ENCODE measurements at regions not wholly inside any gene's neighbourhood (a gene's known extent, or its start where the extent isn't known, plus 50 kb on each side); places are given as distances from the start of the nearest gene placed in this dataset.

DNA sequence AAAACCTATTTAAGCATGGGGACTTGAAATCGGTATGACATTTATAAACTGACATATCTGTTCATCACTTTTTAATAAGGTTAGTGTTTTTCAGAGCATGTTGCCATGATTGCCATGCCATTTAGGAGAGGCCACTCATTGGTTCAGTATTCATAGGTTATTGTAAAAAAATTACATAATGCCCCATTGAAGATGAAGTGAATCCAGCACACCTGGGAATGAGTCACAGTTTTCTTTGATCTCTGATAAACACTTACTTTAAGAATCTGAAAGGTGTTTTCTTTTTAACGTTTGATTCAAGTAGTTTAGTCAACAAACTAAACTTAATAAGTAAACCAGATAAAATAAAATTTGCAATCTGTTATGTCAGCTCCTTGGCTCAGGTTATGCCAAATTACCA lies 278.3 kb downstream of the ARL4A start:
- TF ChIP-seq CREB1 (IDR thresholded peaks at IDR 0.05; ENCODE audit: low read depth) (no peak), RAD21 (IDR thresholded peaks at IDR 0.05; ENCODE audit: low read depth) (no peak), TAF1 (IDR thresholded peaks at IDR 0.05; ENCODE audit: low read depth) (no peak), CEBPB (IDR thresholded peaks at IDR 0.05) (no peak), NFIC (IDR thresholded peaks at IDR 0.05) (no peak), FOXM1 (IDR thresholded peaks at IDR 0.05; ENCODE audit: borderline replicate concordance, low read depth) (no peak), EP300 (IDR thresholded peaks at IDR 0.05; ENCODE audit: borderline replicate concordance) (no peak), ZBTB7A (IDR thresholded peaks at IDR 0.05; ENCODE audit: low read depth) (no peak), TEAD4 (IDR thresholded peaks at IDR 0.05) (no peak), YY1 (IDR thresholded peaks at IDR 0.05; ENCODE audit: low read depth) (no peak), EGR1 (IDR thresholded peaks at IDR 0.05) (no peak), TCF12 (IDR thresholded peaks at IDR 0.05; ENCODE audit: low read depth) (no peak)
- TF ChIP-seq, protein P1, sequence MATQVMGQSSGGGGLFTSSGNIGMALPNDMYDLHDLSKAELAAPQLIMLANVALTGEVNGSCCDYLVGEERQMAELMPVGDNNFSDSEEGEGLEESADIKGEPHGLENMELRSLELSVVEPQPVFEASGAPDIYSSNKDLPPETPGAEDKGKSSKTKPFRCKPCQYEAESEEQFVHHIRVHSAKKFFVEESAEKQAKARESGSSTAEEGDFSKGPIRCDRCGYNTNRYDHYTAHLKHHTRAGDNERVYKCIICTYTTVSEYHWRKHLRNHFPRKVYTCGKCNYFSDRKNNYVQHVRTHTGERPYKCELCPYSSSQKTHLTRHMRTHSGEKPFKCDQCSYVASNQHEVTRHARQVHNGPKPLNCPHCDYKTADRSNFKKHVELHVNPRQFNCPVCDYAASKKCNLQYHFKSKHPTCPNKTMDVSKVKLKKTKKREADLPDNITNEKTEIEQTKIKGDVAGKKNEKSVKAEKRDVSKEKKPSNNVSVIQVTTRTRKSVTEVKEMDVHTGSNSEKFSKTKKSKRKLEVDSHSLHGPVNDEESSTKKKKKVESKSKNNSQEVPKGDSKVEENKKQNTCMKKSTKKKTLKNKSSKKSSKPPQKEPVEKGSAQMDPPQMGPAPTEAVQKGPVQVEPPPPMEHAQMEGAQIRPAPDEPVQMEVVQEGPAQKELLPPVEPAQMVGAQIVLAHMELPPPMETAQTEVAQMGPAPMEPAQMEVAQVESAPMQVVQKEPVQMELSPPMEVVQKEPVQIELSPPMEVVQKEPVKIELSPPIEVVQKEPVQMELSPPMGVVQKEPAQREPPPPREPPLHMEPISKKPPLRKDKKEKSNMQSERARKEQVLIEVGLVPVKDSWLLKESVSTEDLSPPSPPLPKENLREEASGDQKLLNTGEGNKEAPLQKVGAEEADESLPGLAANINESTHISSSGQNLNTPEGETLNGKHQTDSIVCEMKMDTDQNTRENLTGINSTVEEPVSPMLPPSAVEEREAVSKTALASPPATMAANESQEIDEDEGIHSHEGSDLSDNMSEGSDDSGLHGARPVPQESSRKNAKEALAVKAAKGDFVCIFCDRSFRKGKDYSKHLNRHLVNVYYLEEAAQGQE (IDR thresholded peaks at IDR 0.05; ENCODE audit: low read depth) = no peak
- TF ChIP-seq, protein P2, sequence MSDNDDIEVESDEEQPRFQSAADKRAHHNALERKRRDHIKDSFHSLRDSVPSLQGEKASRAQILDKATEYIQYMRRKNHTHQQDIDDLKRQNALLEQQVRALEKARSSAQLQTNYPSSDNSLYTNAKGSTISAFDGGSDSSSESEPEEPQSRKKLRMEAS (IDR thresholded peaks at IDR 0.05) = no peak
- TF ChIP-seq, protein P3, sequence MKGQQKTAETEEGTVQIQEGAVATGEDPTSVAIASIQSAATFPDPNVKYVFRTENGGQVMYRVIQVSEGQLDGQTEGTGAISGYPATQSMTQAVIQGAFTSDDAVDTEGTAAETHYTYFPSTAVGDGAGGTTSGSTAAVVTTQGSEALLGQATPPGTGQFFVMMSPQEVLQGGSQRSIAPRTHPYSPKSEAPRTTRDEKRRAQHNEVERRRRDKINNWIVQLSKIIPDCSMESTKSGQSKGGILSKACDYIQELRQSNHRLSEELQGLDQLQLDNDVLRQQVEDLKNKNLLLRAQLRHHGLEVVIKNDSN (IDR thresholded peaks at IDR 0.05) = no peak

DNA sequence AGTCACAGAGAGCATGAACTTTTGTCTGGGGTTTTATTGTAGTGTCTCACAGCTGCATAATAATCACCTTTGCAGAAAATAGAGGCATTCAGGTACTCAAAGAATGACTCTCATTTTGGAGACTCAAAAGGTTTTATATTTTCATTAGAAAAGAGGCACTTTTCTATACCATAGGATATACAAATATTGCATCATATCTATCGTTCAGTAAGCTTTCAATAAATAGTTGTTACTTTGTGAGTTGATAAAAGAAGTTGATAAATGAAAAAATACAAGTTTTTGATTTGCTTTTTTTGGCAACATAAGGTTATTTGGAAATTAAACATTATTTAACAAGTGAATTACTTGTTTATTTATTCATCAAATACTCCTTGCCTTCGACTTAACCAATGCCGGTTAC lies 279.9 kb downstream of the ARL4A start:
- TF ChIP-seq YY1 (IDR thresholded peaks at IDR 0.05; ENCODE audit: low read depth) (no peak), CREB1 (IDR thresholded peaks at IDR 0.05; ENCODE audit: low read depth) (no peak), EGR1 (IDR thresholded peaks at IDR 0.05) (no peak), RAD21 (IDR thresholded peaks at IDR 0.05; ENCODE audit: low read depth) (no peak), FOXM1 (IDR thresholded peaks at IDR 0.05; ENCODE audit: borderline replicate concordance, low read depth) (no peak), TAF1 (IDR thresholded peaks at IDR 0.05; ENCODE audit: low read depth) (no peak), EP300 (IDR thresholded peaks at IDR 0.05; ENCODE audit: borderline replicate concordance) (no peak), NFIC (IDR thresholded peaks at IDR 0.05) (no peak), CEBPB (IDR thresholded peaks at IDR 0.05) (no peak), TEAD4 (IDR thresholded peaks at IDR 0.05) (no peak), ZBTB7A (IDR thresholded peaks at IDR 0.05; ENCODE audit: low read depth) (no peak), TCF12 (IDR thresholded peaks at IDR 0.05; ENCODE audit: low read depth) (no peak)
- TF ChIP-seq, protein P1 (IDR thresholded peaks at IDR 0.05; ENCODE audit: low read depth) = no peak
- TF ChIP-seq, protein P3 (IDR thresholded peaks at IDR 0.05) = no peak
- TF ChIP-seq, protein P2 (IDR thresholded peaks at IDR 0.05) = no peak

DNA sequence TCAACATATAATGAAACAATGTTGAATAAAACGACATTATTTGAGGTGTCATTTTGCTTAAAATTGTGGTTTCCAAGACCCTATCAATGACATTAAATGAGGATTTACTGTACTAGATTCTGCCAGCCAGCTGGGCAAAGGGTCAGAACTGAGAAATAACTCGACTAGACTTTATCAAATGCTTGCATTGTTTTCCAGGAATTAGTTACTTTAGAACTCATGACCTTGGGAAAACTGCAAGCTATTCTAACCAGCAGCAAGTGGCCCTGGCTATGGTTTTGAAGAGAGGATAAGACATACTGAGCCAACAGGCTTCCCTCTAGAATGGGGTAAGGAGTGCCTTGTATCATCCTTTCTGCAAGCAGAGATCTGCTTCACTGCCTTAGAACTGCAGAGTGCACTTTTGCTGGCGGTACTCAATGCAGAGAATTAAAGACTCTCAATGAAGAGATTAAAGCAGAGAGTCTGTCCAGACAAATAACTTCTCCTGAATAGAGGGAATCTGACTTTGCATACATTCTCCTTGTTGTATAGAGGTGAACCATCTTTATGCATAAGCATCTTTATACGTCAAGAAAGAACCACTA lies 281.5 kb downstream of the ARL4A start:
- TF ChIP-seq, protein P1 (IDR thresholded peaks at IDR 0.05; ENCODE audit: low read depth) = no peak
- TF ChIP-seq FOXM1 (IDR thresholded peaks at IDR 0.05; ENCODE audit: borderline replicate concordance, low read depth) (no peak), EGR1 (IDR thresholded peaks at IDR 0.05) (no peak), CEBPB (IDR thresholded peaks at IDR 0.05) (no peak), CREB1 (IDR thresholded peaks at IDR 0.05; ENCODE audit: low read depth) (no peak), TEAD4 (IDR thresholded peaks at IDR 0.05) (no peak), EP300 (IDR thresholded peaks at IDR 0.05; ENCODE audit: borderline replicate concordance) (no peak), NFIC (IDR thresholded peaks at IDR 0.05) (no peak), RAD21 (IDR thresholded peaks at IDR 0.05; ENCODE audit: low read depth) (no peak), ZBTB7A (IDR thresholded peaks at IDR 0.05; ENCODE audit: low read depth) (no peak), TCF12 (IDR thresholded peaks at IDR 0.05; ENCODE audit: low read depth) (no peak)
- TF ChIP-seq, protein P3 (IDR thresholded peaks at IDR 0.05) = no peak
- TF ChIP-seq, protein P2 (IDR thresholded peaks at IDR 0.05) = no peak
